GM12878 (cell line): ENCODE measurements at regions not wholly inside any gene's neighbourhood (a gene's known extent, or its start where the extent isn't known, plus 50 kb on each side); places are given as distances from the start of the nearest gene placed in this dataset.

Experiments
- ATF3 ChIP-seq: IDR thresholded peaks from 2 replicates; pipeline ENCODE4 v1.6.1; 2011; ENCODE audit warnings: low read depth, mild to moderate bottlenecking, low read length, moderate library complexity, borderline replicate concordance; ENCODE audit errors: extremely low read depth
- ATF7 ChIP-seq: fragments of 450-650 bp; IDR thresholded peaks from 2 replicates; pipeline ENCODE4 v1.6.1; 2016; ENCODE audit warnings: low read depth, mild to moderate bottlenecking
- BMI1 ChIP-seq: fragments of 450-650 bp; IDR thresholded peaks from 2 replicates; pipeline ENCODE4 v1.6.1; 2016; ENCODE audit warnings: mild to moderate bottlenecking, moderate library complexity, borderline replicate concordance
- CEBPB ChIP-seq, 2 experiments: fragments of 150-350 bp in 1 of 2; IDR thresholded peaks; 2 replicates each; pipeline ENCODE4 v1.6.1; 2012 to 2014; ENCODE audit warnings: low read depth in 2 of 2, low read length in 2 of 2, borderline replicate concordance in 1 of 2, inconsistent platforms in 1 of 2
- HSF1 ChIP-seq: fragments of 150-350 bp; IDR thresholded peaks from 2 replicates; pipeline ENCODE4 v1.6.1; 2014; ENCODE audit warnings: mild to moderate bottlenecking, low read depth, low read length
- JUND ChIP-seq: IDR thresholded peaks from 2 replicates; pipeline ENCODE4 v1.6.1; 2012; ENCODE audit warnings: low read depth, mild to moderate bottlenecking, low read length, improper control_type of control experiment, moderate library complexity
- LARP7 ChIP-seq: fragments of 450-650 bp; IDR thresholded peaks from 2 replicates; pipeline ENCODE4 v1.6.1; 2017; ENCODE audit warnings: mild to moderate bottlenecking
- NFIC ChIP-seq: IDR thresholded peaks from 2 replicates; pipeline ENCODE4 v1.6.1; 2012; ENCODE audit warnings: low read depth, mild to moderate bottlenecking, inconsistent platforms, low read length, moderate library complexity
- PRDM15 ChIP-seq: fragments of 450-650 bp; formaldehyde crosslinking; IDR thresholded peaks from 2 replicates; pipeline ENCODE4 v1.4.0; 2020; ENCODE audit warnings: mild to moderate bottlenecking, moderate library complexity
- RUNX3 ChIP-seq: IDR thresholded peaks from 2 replicates; pipeline ENCODE4 v1.6.1; 2012; ENCODE audit warnings: low read length, inconsistent platforms
- TF ChIP-seq, protein P1 (sequence below): fragments of 450-650 bp; IDR thresholded peaks from 2 replicates; pipeline ENCODE4 v1.6.1; 2016; ENCODE audit warnings: mild to moderate bottlenecking, moderate library complexity, borderline replicate concordance
- TF ChIP-seq, protein P2 (sequence below): fragments of 450-650 bp; IDR thresholded peaks from 2 replicates; pipeline ENCODE4 v1.6.1; 2017; ENCODE audit warnings: low read depth, mild to moderate bottlenecking, moderate library complexity

GRCh38 chr7:124263232-124263827 is 230.5 kb upstream of the TMEM229A start (continued):
- TF ChIP-seq HSF1: no peak
- TF ChIP-seq, protein P1, sequence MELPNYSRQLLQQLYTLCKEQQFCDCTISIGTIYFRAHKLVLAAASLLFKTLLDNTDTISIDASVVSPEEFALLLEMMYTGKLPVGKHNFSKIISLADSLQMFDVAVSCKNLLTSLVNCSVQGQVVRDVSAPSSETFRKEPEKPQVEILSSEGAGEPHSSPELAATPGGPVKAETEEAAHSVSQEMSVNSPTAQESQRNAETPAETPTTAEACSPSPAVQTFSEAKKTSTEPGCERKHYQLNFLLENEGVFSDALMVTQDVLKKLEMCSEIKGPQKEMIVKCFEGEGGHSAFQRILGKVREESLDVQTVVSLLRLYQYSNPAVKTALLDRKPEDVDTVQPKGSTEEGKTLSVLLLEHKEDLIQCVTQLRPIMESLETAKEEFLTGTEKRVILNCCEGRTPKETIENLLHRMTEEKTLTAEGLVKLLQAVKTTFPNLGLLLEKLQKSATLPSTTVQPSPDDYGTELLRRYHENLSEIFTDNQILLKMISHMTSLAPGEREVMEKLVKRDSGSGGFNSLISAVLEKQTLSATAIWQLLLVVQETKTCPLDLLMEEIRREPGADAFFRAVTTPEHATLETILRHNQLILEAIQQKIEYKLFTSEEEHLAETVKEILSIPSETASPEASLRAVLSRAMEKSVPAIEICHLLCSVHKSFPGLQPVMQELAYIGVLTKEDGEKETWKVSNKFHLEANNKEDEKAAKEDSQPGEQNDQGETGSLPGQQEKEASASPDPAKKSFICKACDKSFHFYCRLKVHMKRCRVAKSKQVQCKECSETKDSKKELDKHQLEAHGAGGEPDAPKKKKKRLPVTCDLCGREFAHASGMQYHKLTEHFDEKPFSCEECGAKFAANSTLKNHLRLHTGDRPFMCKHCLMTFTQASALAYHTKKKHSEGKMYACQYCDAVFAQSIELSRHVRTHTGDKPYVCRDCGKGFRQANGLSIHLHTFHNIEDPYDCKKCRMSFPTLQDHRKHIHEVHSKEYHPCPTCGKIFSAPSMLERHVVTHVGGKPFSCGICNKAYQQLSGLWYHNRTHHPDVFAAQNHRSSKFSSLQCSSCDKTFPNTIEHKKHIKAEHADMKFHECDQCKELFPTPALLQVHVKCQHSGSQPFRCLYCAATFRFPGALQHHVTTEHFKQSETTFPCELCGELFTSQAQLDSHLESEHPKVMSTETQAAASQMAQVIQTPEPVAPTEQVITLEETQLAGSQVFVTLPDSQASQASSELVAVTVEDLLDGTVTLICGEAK: no peak
- TF ChIP-seq JUND: 0 out of 2 replicates have a peak, but pooled peaks have one; percentile 6
- TF ChIP-seq CEBPB (IDR thresholded peaks at IDR 0.05; ENCODE audit: borderline replicate concordance in 1 of 2, low read depth in 2 of 2, low read length in 2 of 2): peak; percentile 60 to 93; a peak in 3 of 4 replicates
- TF ChIP-seq BMI1: peak; percentile 61; the same call in 1 of the 2 replicates
- no peak for TF ChIP-seq LARP7
- TF ChIP-seq RUNX3: peak; percentile 55; the same call in 1 of the 2 replicates
- TF ChIP-seq, protein P2, sequence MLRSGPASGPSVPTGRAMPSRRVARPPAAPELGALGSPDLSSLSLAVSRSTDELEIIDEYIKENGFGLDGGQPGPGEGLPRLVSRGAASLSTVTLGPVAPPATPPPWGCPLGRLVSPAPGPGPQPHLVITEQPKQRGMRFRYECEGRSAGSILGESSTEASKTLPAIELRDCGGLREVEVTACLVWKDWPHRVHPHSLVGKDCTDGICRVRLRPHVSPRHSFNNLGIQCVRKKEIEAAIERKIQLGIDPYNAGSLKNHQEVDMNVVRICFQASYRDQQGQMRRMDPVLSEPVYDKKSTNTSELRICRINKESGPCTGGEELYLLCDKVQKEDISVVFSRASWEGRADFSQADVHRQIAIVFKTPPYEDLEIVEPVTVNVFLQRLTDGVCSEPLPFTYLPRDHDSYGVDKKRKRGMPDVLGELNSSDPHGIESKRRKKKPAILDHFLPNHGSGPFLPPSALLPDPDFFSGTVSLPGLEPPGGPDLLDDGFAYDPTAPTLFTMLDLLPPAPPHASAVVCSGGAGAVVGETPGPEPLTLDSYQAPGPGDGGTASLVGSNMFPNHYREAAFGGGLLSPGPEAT: peak; percentile 72; the same call in 1 of the 2 replicates
- peak; percentile 37; the same call in 1 of the 2 replicates for TF ChIP-seq ATF3
- TF ChIP-seq PRDM15: no peak
- peak; percentile 40; the same call in 1 of the 2 replicates for TF ChIP-seq NFIC
- peak; percentile 76 for TF ChIP-seq ATF7
